Keratinocyte (primary cell): ENCODE measurements at regions not wholly inside any gene's neighbourhood (a gene's known extent, or its start where the extent isn't known, plus 50 kb on each side); places are given as distances from the start of the nearest gene placed in this dataset.

Source experiments
- EZH2 ChIP-seq: IDR thresholded peaks from one replicate; pipeline ENCODE4 v1.6.1; 2012; ENCODE audit warnings: inconsistent platforms, mild to moderate bottlenecking, low read length, moderate library complexity
- TF ChIP-seq, protein P1 (sequence below), 3 experiments: IDR thresholded peaks in 1 of 3; conservative IDR thresholded peaks in 1 of 3; optimal IDR thresholded peaks in 1 of 3; 2 replicates in 2 of 3; 3 replicates in 1 of 3; pipeline versions ENCODE3 to v1.5.1; 2011; ENCODE audit warnings: low read length in 3 of 3, mild to moderate bottlenecking in 3 of 3, moderate library complexity in 2 of 3, control low read depth in 1 of 3, inconsistent platforms in 1 of 3; ENCODE audit not compliant: insufficient read depth in 2 of 3; ENCODE audit errors: extremely low read depth in 1 of 3

DNA sequence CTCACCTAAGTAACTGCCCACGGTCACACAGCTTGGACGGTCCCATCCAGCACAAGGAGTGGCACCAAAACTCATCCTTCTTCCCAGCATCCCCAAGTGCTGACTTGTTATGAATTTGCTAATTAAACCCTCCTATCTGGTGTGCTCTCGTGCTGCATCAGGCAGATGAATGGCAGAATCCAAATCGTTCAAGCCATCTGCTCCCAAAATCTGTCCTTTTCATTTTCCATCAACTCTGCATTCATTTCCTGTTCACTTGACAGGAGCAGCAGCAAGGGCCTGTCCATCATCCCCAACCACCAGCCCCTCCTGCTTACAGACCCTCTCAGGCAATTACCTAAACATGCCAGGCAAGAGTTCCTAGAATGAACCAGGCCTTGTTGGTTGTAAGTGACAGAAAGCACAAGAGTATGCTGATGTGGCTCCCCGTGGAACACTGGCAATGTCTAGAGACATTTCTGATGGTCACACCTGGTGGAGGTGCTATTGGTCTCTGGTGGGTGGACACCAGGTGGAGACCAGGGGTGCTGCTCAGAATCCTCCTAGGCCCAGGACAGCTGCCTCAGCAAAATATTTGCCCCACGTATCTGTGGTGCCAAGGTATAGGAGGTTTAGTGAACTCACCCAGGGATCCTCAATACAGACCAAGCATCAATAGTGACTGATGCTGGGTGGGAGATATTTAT lies 832.5 kb downstream of the TBC1D22A start:
- TF ChIP-seq, protein P1, sequence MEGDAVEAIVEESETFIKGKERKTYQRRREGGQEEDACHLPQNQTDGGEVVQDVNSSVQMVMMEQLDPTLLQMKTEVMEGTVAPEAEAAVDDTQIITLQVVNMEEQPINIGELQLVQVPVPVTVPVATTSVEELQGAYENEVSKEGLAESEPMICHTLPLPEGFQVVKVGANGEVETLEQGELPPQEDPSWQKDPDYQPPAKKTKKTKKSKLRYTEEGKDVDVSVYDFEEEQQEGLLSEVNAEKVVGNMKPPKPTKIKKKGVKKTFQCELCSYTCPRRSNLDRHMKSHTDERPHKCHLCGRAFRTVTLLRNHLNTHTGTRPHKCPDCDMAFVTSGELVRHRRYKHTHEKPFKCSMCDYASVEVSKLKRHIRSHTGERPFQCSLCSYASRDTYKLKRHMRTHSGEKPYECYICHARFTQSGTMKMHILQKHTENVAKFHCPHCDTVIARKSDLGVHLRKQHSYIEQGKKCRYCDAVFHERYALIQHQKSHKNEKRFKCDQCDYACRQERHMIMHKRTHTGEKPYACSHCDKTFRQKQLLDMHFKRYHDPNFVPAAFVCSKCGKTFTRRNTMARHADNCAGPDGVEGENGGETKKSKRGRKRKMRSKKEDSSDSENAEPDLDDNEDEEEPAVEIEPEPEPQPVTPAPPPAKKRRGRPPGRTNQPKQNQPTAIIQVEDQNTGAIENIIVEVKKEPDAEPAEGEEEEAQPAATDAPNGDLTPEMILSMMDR (optimal IDR thresholded peaks at IDR 0.05 in 1 of 3, IDR thresholded peaks at IDR 0.05 in 1 of 3, conservative IDR thresholded peaks at IDR 0.05 in 1 of 3; ENCODE audit: extremely low read depth in 1 of 3, insufficient read depth in 2 of 3, low read length in 3 of 3), result no peak
- TF ChIP-seq EZH2, result no peak
